Stomach (tissue), 8 donors: ENCODE measurements at regions not wholly inside any gene's neighbourhood (a gene's known extent, or its start where the extent isn't known, plus 50 kb on each side); places are given as distances from the start of the nearest gene placed in this dataset.

Experiments used
- DNase-seq, 2 donors: peaks; one replicate each; pipeline versions ENCODE4 v3.0.0 to v3.0.0-alpha.2; 2013 to 2019
- H3K27ac ChIP-seq, 5 donors: fragments of 200-600 bp in 4 of 5; sonication (generic) in 4 of 5; one replicate each; pipeline ENCODE4 v1.5.1; 2013 to 2019; ENCODE audit warnings: mild to moderate bottlenecking in 1 of 5, moderate library complexity in 1 of 5
- H3K27me3 ChIP-seq, 3 donors: fragments of 200-600 bp; sonication (generic); one replicate each; pipeline ENCODE4 v1.5.1; 2017 to 2019; ENCODE audit warnings: mixed run types in 1 of 3
- H3K36me3 ChIP-seq, 4 donors: fragments of 200-600 bp; sonication (generic); 1 replicate in 3 of 4; 2 replicates in 1 of 4; pipeline ENCODE4 v1.5.1; 2016 to 2019
- H3K4me1 ChIP-seq, 4 donors: fragments of 200-600 bp; sonication (generic); one replicate each; pipeline ENCODE4 v1.5.1; 2016 to 2019
- H3K4me3 ChIP-seq, 4 donors: fragments of 200-600 bp; sonication (generic) in 3 of 4; one replicate each; pipeline ENCODE4 v1.5.1; 2016 to 2019; ENCODE audit warnings: mild to moderate bottlenecking in 1 of 4
- H3K9me3 ChIP-seq, 4 donors: fragments of 200-600 bp; sonication (generic); one replicate each; pipeline ENCODE4 v1.5.1; 2016 to 2019
- EP300 ChIP-seq: sonication (generic); formaldehyde crosslinking; IDR thresholded peaks from one replicate; pipeline ENCODE4 v1.6.1; 2017; ENCODE audit warnings: antibody characterized with exemption
- POLR2A ChIP-seq, 4 donors: fragments of 450-650 bp; IDR thresholded peaks; one replicate each; pipeline ENCODE4 v1.6.1; 2016; ENCODE audit warnings: antibody characterized with exemption in 4 of 4, control low read depth in 2 of 4, mild to moderate bottlenecking in 1 of 4, moderate library complexity in 1 of 4
- POLR2AphosphoS5 ChIP-seq, 3 donors: sonication (generic); formaldehyde crosslinking; IDR thresholded peaks; one replicate each; pipeline ENCODE4 v1.6.1; 2016; ENCODE audit warnings: antibody characterized with exemption in 3 of 3
- WGBS, 5 donors: extraction: QIAGEN DNeasy Blood & Tissue Kit in 3 of 5; methylation state at CpG; one replicate each; pipeline versions ENCODE4 v1.1.5 to v1.1.7; 2013 to 2018; 5-methylcytosine and 5-hydroxymethylcytosine counted together
- intact Hi-C: fragments of 100-400 bp; cut with DNase I; formaldehyde crosslinking; loops from one replicate; pipeline ENCODE4 v1.15.1; 2023; ENCODE audit warnings: low total_unique reads
- TF ChIP-seq, protein P1 (sequence below), 7 experiments: fragments of 450-650 bp in 4 of 7; fragments of 200-600 bp in 3 of 7; sonication (generic) in 3 of 7; IDR thresholded peaks; one replicate each; pipeline ENCODE4 v1.5.1; 2016 to 2019; ENCODE audit warnings: antibody characterized with exemption in 7 of 7, control low read depth in 2 of 7, mild to moderate bottlenecking in 1 of 7
- donor health status: healthy with polysubstance abuse.
- donor health status: Bipolar disorder and iron deficiency.
- donor health status: healthy.

DNA sequence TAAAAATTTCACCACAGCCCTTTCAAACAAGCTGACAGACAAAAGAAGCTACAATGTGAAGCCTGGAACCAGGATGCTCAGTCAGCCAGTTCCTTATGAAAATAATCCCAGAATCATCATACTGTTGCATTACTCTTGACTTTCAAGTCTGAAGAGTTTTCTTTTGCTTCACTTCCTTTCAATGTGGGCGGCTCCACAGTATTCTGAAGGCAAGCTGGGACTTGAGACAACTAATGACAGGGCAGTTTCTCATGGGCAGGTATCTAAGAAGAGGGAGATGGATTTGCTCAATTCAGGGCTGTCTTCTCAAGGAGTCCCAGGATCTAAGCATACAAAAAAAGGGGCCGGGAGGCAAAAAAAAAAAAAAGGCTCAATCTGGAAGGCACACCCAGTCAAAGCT lies 173.4 kb downstream of the PAPSS1 start:
- no peaks in the 10 kb centered on the region for H3K36me3 ChIP-seq
- intact Hi-C loops, result no loop called here
- no peaks in the 10 kb centered on the region for H3K27me3 ChIP-seq
- peak in 1 of 2 donors; percentile 8 for DNase-seq
- no peak overlapping the region for H3K4me3 ChIP-seq
- WGBS, 5 donors, result 83 to 98% (median 91%) methylated on average over 2 of the region's 2 CpGs
- TF ChIP-seq, protein P1, sequence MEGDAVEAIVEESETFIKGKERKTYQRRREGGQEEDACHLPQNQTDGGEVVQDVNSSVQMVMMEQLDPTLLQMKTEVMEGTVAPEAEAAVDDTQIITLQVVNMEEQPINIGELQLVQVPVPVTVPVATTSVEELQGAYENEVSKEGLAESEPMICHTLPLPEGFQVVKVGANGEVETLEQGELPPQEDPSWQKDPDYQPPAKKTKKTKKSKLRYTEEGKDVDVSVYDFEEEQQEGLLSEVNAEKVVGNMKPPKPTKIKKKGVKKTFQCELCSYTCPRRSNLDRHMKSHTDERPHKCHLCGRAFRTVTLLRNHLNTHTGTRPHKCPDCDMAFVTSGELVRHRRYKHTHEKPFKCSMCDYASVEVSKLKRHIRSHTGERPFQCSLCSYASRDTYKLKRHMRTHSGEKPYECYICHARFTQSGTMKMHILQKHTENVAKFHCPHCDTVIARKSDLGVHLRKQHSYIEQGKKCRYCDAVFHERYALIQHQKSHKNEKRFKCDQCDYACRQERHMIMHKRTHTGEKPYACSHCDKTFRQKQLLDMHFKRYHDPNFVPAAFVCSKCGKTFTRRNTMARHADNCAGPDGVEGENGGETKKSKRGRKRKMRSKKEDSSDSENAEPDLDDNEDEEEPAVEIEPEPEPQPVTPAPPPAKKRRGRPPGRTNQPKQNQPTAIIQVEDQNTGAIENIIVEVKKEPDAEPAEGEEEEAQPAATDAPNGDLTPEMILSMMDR (IDR thresholded peaks at IDR 0.05), result no peak
- TF ChIP-seq EP300, result no peak
- no peak for TF ChIP-seq POLR2A (IDR thresholded peaks at IDR 0.05)
- no peak for TF ChIP-seq POLR2AphosphoS5 (IDR thresholded peaks at IDR 0.05)
- no peaks in the 10 kb centered on the region for H3K4me1 ChIP-seq
- H3K27ac ChIP-seq, result no peak overlapping the region
- no peaks in the 10 kb centered on the region for H3K9me3 ChIP-seq

DNA sequence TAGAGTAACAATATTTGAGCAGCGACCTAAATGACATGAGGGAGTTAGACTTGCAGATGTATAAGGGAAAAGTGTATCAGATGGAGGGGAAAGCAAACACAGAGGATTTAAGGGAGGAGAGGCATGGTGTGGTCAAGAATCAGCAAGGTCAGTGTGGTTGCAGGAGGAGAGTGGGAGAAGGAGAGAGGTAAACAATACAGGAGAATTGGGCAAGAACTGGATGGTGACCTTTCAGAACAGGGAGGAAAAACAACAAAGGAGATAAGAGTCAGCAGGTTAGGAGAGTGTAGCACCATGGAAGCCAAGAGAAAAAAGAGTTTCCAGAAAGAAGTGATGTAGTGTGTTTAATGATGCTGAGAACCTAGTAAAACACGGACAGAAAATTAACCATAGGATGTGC lies 178.5 kb downstream of the PAPSS1 start:
- intact Hi-C loops, result no loop called here
- 65 to 82% (median 74%) methylated on average over 2 of the region's 2 CpGs for WGBS, 5 donors

DNA sequence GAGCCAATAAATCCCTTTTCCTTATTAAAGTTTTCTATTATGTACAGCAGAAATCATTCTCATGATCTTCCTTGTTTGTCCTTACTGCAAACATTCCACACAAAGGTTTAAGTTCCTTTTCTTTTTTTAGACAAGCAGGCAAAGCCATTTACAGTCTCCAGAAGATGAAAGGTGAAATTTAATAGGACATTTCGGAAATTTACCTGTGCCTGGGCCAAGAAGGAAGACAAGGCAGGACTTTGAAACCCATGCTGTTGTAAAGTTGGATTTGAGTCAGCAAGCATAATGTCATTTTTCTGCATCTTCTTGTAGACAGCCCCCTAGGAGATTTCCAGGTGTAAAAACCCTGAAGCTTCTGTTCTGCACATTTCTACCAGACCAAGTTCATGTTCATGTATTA lies 188.1 kb downstream of the PAPSS1 start:
- no peaks in the 10 kb centered on the region for H3K9me3 ChIP-seq
- no peak overlapping the region for H3K4me3 ChIP-seq
- TF ChIP-seq, protein P1 (IDR thresholded peaks at IDR 0.05), result no peak
- no peak for TF ChIP-seq EP300
- no peak for TF ChIP-seq POLR2A (IDR thresholded peaks at IDR 0.05)
- TF ChIP-seq POLR2AphosphoS5 (IDR thresholded peaks at IDR 0.05), result no peak
- intact Hi-C loops, result no loop called here
- H3K36me3 ChIP-seq, result no peaks in the 10 kb centered on the region
- H3K27me3 ChIP-seq, result no peaks in the 10 kb centered on the region
- no peak overlapping the region for H3K27ac ChIP-seq
- no peaks in the 10 kb centered on the region for H3K4me1 ChIP-seq
- 24 to 51% (median 29%) methylated on average over 1 of the region's 1 CpG for WGBS, 5 donors
- DNase-seq, result no peak

More for the DNA sequence above, 178.5 kb downstream of the PAPSS1 start:
- Histone ChIP-seq H3K4me1 (no peaks in the 10 kb centered on the region), H3K27ac (no peak overlapping the region), H3K4me3 (no peak overlapping the region), H3K27me3 (no peaks in the 10 kb centered on the region), H3K9me3 (no peaks in the 10 kb centered on the region), H3K36me3 (no peaks in the 10 kb centered on the region)
- peak in 1 of 2 donors; percentile 24 for DNase-seq
- TF ChIP-seq POLR2A (IDR thresholded peaks at IDR 0.05) (no peak), EP300 (no peak), POLR2AphosphoS5 (IDR thresholded peaks at IDR 0.05) (peak in 1 of 3 donors; percentile 32)

- Histone ChIP-seq H3K9me3 (peaks cover 0 to 9% (median 5%) of the 10 kb centered on the region in 4 donors), H3K27ac (no peak overlapping the region), H3K4me1 (no peaks in the 10 kb centered on the region), H3K36me3 (no peaks in the 10 kb centered on the region), H3K27me3 (no peaks in the 10 kb centered on the region), H3K4me3 (no peak overlapping the region)
- intact Hi-C loops, result no loop called here
- DNase-seq, result peak in 1 of 2 donors; percentile 2
- WGBS, 5 donors, result 62 to 73% (median 68%) methylated on average over 7 of the region's 7 CpGs
- no peak for TF ChIP-seq EP300
- TF ChIP-seq, protein P1 (IDR thresholded peaks at IDR 0.05), result no peak
- TF ChIP-seq POLR2AphosphoS5 (IDR thresholded peaks at IDR 0.05), result no peak
- TF ChIP-seq POLR2A (IDR thresholded peaks at IDR 0.05), result no peak
Observed at GRCh38 chr4:107520368-107520767, 199.7 kb downstream of the PAPSS1 start.

DNA sequence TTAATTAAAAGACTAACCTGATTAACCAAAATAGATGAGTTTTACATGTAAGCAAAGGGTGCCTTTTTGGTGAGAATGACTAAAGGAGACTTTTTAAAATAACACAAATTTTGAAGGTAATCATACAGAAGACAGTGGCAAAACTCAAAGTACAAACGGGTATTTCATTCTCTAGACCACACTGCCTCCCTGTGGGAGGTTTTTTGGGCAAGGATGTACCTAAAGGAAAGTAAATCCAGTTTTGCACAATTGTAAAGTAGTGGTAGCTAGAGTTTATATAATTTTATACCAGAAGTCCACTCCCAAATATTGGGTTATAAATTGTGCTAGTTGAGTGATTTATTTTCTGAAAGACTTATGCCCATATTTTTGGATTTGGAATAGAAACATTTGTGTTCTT lies 201.0 kb downstream of the PAPSS1 start:
- intact Hi-C loops, result no loop called here
- WGBS, 5 donors, result 6 to 25% (median 20%) methylated on average over 1 of the region's 1 CpG
- Histone ChIP-seq H3K9me3 (peaks cover 0 to 13% (median 9%) of the 10 kb centered on the region in 4 donors), H3K4me1 (no peaks in the 10 kb centered on the region), H3K4me3 (no peak overlapping the region), H3K27ac (no peak overlapping the region), H3K36me3 (no peaks in the 10 kb centered on the region), H3K27me3 (no peaks in the 10 kb centered on the region)
- TF ChIP-seq, protein P1 (IDR thresholded peaks at IDR 0.05), result peak in 2 of 7 experiments; percentile 36
- no peak for TF ChIP-seq POLR2A (IDR thresholded peaks at IDR 0.05)
- peak; percentile 33 to 65 for DNase-seq
